ENCODE measurements at regions not wholly inside any gene's neighbourhood (a gene's known extent, or its start where the extent isn't known, plus 50 kb on each side); places are given as distances from the start of the nearest gene placed in this dataset.

GRCh38 chr3:13207975-13208705 is 134.9 kb upstream of the IQSEC1 start:
- H3K27me3 ChIP-seq (ENCODE audit: control insufficient read depth, insufficient read depth, low read length): peaks cover 40% of the 10 kb centered on the region
- no peak for DNase-seq (ENCODE audit: low read depth)
- no peaks in the 10 kb centered on the region for H3K36me3 ChIP-seq (ENCODE audit: control insufficient read depth, insufficient read depth, low read length)
- TF ChIP-seq, protein P1, sequence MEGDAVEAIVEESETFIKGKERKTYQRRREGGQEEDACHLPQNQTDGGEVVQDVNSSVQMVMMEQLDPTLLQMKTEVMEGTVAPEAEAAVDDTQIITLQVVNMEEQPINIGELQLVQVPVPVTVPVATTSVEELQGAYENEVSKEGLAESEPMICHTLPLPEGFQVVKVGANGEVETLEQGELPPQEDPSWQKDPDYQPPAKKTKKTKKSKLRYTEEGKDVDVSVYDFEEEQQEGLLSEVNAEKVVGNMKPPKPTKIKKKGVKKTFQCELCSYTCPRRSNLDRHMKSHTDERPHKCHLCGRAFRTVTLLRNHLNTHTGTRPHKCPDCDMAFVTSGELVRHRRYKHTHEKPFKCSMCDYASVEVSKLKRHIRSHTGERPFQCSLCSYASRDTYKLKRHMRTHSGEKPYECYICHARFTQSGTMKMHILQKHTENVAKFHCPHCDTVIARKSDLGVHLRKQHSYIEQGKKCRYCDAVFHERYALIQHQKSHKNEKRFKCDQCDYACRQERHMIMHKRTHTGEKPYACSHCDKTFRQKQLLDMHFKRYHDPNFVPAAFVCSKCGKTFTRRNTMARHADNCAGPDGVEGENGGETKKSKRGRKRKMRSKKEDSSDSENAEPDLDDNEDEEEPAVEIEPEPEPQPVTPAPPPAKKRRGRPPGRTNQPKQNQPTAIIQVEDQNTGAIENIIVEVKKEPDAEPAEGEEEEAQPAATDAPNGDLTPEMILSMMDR (IDR thresholded peaks at IDR 0.05; ENCODE audit: insufficient read depth, low read length, poor library complexity, severe bottlenecking): no peak
- no peak overlapping the region for H3K4me3 ChIP-seq (ENCODE audit: low read depth, low read length)

DNA sequence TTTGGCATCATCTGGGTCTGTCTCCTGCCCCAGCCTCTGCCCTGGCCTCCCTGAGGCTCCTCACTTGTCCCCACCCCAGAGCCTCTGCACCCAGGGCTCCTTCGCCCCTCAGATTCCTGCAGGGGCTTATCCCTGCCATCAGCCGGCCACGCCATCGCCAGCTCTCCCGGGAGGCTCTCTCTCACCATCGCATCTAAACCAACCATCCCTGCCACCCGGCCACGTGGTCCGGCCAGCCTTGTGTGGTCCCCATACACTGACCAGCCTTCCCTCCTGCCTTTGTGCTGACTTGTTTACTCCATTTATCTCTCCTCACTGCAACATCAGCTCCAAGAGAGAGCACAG is 134.3 kb upstream of the IQSEC1 start:
- Histone ChIP-seq H3K27me3 (ENCODE audit: control insufficient read depth, insufficient read depth, low read length) (peaks cover 44% of the 10 kb centered on the region), H3K4me3 (ENCODE audit: low read depth, low read length) (no peak overlapping the region), H3K36me3 (ENCODE audit: control insufficient read depth, insufficient read depth, low read length) (no peaks in the 10 kb centered on the region)
- TF ChIP-seq, protein P1 (IDR thresholded peaks at IDR 0.05; ENCODE audit: insufficient read depth, low read length, poor library complexity, severe bottlenecking): no peak
- no peak for DNase-seq (ENCODE audit: low read depth)

GRCh38 chr3:13206799-13207577 is 133.8 kb upstream of the IQSEC1 start:
- peaks cover 44% of the 10 kb centered on the region for H3K27me3 ChIP-seq (ENCODE audit: control insufficient read depth, insufficient read depth, low read length)
- TF ChIP-seq, protein P1 (IDR thresholded peaks at IDR 0.05; ENCODE audit: insufficient read depth, low read length, poor library complexity, severe bottlenecking): no peak

DNA sequence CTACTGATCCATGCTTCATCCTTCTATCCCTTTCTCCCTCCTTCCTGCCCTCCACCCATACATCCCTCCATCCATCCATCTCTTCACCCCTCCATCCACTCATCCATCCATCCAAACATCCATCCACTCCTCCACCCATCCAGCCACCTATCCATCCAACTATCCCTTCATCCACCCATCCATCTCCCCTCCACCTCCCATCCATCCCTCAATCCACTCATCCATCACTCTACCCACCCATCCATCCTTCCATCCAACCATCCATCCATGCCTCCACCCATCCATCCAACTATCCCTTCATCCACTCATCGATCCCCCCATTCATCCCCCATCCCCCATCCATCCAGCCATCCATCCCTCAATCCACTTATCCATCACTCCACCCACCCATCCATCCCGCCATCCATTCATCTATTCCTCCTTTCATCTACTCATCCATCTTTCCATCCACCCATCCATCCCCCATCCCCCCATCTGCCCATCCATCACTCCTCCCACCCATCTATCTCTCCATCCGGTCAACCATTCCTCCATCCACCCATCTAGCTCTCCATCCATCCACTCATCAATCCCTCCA is 132.4 kb upstream of the IQSEC1 start:
- no peak overlapping the region for H3K4me3 ChIP-seq (ENCODE audit: low read depth, low read length)
- H3K36me3 ChIP-seq (ENCODE audit: control insufficient read depth, insufficient read depth, low read length): no peaks in the 10 kb centered on the region
- H3K27me3 ChIP-seq (ENCODE audit: control insufficient read depth, insufficient read depth, low read length): peaks cover 53% of the 10 kb centered on the region
- DNase-seq (ENCODE audit: low read depth): no peak
- TF ChIP-seq, protein P1 (IDR thresholded peaks at IDR 0.05; ENCODE audit: insufficient read depth, low read length, poor library complexity, severe bottlenecking): no peak

More at GRCh38 chr3:13206799-13207577, 133.8 kb upstream of the IQSEC1 start:
- Histone ChIP-seq H3K4me3 (ENCODE audit: low read depth, low read length) (no peak overlapping the region), H3K36me3 (ENCODE audit: control insufficient read depth, insufficient read depth, low read length) (no peaks in the 10 kb centered on the region)
- DNase-seq (ENCODE audit: low read depth): no peak

- Histone ChIP-seq H3K4me3 (ENCODE audit: low read depth, low read length) (no peak overlapping the region), H3K27me3 (ENCODE audit: control insufficient read depth, insufficient read depth, low read length) (peaks cover 61% of the 10 kb centered on the region), H3K36me3 (ENCODE audit: control insufficient read depth, insufficient read depth, low read length) (no peaks in the 10 kb centered on the region)
- DNase-seq (ENCODE audit: low read depth): no peak
- TF ChIP-seq, protein P1 (IDR thresholded peaks at IDR 0.05; ENCODE audit: insufficient read depth, low read length, poor library complexity, severe bottlenecking): no peak
Measured at GRCh38 chr3:13204177-13204581, 130.9 kb upstream of the IQSEC1 start.
